Psoas muscle (tissue), 7 donors: ENCODE measurements at regions not wholly inside any gene's neighbourhood (a gene's known extent, or its start where the extent isn't known, plus 50 kb on each side); places are given as distances from the start of the nearest gene placed in this dataset.

Experiments used
- ATAC-seq, 4 donors: fragments of 200-7000 bp; cut with Tn5 transposase; one replicate each; pipeline ENCODE4 v1.9.1; 2020; ENCODE audit warnings: moderate library complexity in 3 of 4, mild to moderate bottlenecking in 2 of 4
- DNase-seq, 2 donors: peaks; one replicate each; pipeline ENCODE4 v3.0.0-alpha.2; 2020
- H3K27ac ChIP-seq: fragments of 200-600 bp; one replicate; pipeline ENCODE4 v1.8.0; 2022
- H3K27me3 ChIP-seq, 3 donors: fragments of 200-600 bp in 1 of 3; one replicate each; pipeline versions ENCODE4 v1.6.1 to v1.8.0; 2013 to 2022; ENCODE audit warnings: low read length in 2 of 3, mild to moderate bottlenecking in 2 of 3, moderate library complexity in 1 of 3; ENCODE audit not compliant: insufficient read depth in 3 of 3
- H3K36me3 ChIP-seq, 2 donors: fragments of 200-600 bp in 1 of 2; one replicate each; pipeline versions ENCODE4 v1.6.1 to v1.8.0; 2013 to 2022; ENCODE audit warnings: low read depth in 1 of 2, mild to moderate bottlenecking in 1 of 2, moderate library complexity in 1 of 2; ENCODE audit not compliant: insufficient read depth in 1 of 2
- H3K4me1 ChIP-seq: fragments of 200-600 bp; one replicate; pipeline ENCODE4 v1.8.0; 2022
- H3K4me3 ChIP-seq: fragments of 200-600 bp; one replicate; pipeline ENCODE4 v1.8.0; 2022; ENCODE audit warnings: mild to moderate bottlenecking
- H3K9me3 ChIP-seq: fragments of 200-600 bp; one replicate; pipeline ENCODE4 v1.8.0; 2022
- CTCF ChIP-seq: fragments of 200-600 bp; IDR thresholded peaks from one replicate; pipeline ENCODE4 v1.8.0; 2022; ENCODE audit warnings: antibody characterized with exemption
- WGBS, 3 donors: extraction: QIAGEN DNeasy Blood & Tissue Kit; methylation state at CpG; one replicate each; pipeline versions ENCODE4 v1.1.6 to v1.1.7; 2013; 5-methylcytosine and 5-hydroxymethylcytosine counted together
- intact Hi-C, 2 donors: fragments of 100-400 bp; cut with DNase I; formaldehyde crosslinking; loops; one replicate each; pipeline versions ENCODE4 v1.11.0 to v1.14.2; 2022
- donor health status: healthy with polysubstance abuse.
- donor health status: DM: no; HTN: no; CAD: no; lungs with moderate emphysema.
- donor health status: Bipolar disorder and iron deficiency.
- donor health status: healthy.
- donor health status: DM: yes; HTN: yes; CAD: no.
- donor health status: DM: no; HTN: no; CAD: no.
- donor health status: DM: yes; HTN: yes; CAD: no.

GRCh38 chr10:43778571-43778970 is 129.9 kb upstream of the ZNF32 start:
- Histone ChIP-seq H3K4me1 (no peaks in the 10 kb centered on the region), H3K27ac (no peak overlapping the region), H3K36me3 (no peaks in the 10 kb centered on the region), H3K27me3 (peaks cover 0 to 2% (median 0%) of the 10 kb centered on the region in 3 donors), H3K4me3 (no peak overlapping the region), H3K9me3 (no peaks in the 10 kb centered on the region)
- intact Hi-C loops, result no loop called here
- ATAC-seq (no peak), DNase-seq (no peak)
- 69 to 77% (median 74%) methylated on average over 4 of the region's 4 CpGs for WGBS, 3 donors
- no peak for TF ChIP-seq CTCF

GRCh38 chr10:43775384-43775783 is 126.7 kb upstream of the ZNF32 start:
- Histone ChIP-seq H3K9me3 (no peaks in the 10 kb centered on the region), H3K27me3 (peaks cover 0 to 2% (median 0%) of the 10 kb centered on the region in 3 donors), H3K4me1 (no peaks in the 10 kb centered on the region), H3K36me3 (no peaks in the 10 kb centered on the region), H3K27ac (no peak overlapping the region), H3K4me3 (no peak overlapping the region)
- TF ChIP-seq CTCF, result no peak
- intact Hi-C loops, result no loop called here
- DNase-seq (no peak), ATAC-seq (no peak)
- WGBS, 3 donors, result 88% methylated on average over 12 of the region's 12 CpGs

- intact Hi-C loops, result no loop called here
- Histone ChIP-seq H3K9me3 (no peaks in the 10 kb centered on the region), H3K4me3 (no peak overlapping the region), H3K27me3 (peaks cover 0 to 2% (median 0%) of the 10 kb centered on the region in 3 donors), H3K36me3 (no peaks in the 10 kb centered on the region), H3K4me1 (no peaks in the 10 kb centered on the region), H3K27ac (no peak overlapping the region)
- DNase-seq (no peak), ATAC-seq (no peak)
- WGBS, 3 donors, result 15 to 24% (median 19%) methylated on average over 5 of the region's 5 CpGs
- no peak for TF ChIP-seq CTCF
Observed at GRCh38 chr10:43774234-43774769, 125.6 kb upstream of the ZNF32 start.

- DNase-seq, result no peak
- no peak overlapping the region for H3K4me3 ChIP-seq
- TF ChIP-seq CTCF, result no peak
- intact Hi-C loops, result no loop called here
- H3K27ac ChIP-seq, result no peak overlapping the region
- WGBS, 3 donors, result 84 to 88% (median 85%) methylated on average over 1 of the region's 1 CpG
- H3K9me3 ChIP-seq, result no peaks in the 10 kb centered on the region
- no peaks in the 10 kb centered on the region for H3K36me3 ChIP-seq
- H3K27me3 ChIP-seq, result peaks cover 0 to 2% (median 0%) of the 10 kb centered on the region in 3 donors
- ATAC-seq, result no peak
- H3K4me1 ChIP-seq, result no peaks in the 10 kb centered on the region
Observed at GRCh38 chr10:43773736-43774135, 125.1 kb upstream of the ZNF32 start.

- Histone ChIP-seq H3K4me3 (no peak overlapping the region), H3K27me3 (peaks cover 0 to 2% (median 0%) of the 10 kb centered on the region in 3 donors), H3K4me1 (no peaks in the 10 kb centered on the region), H3K27ac (no peak overlapping the region), H3K9me3 (no peaks in the 10 kb centered on the region), H3K36me3 (no peaks in the 10 kb centered on the region)
- 62 to 68% (median 65%) methylated on average over 2 of the region's 2 CpGs for WGBS, 3 donors
- intact Hi-C loops, result no loop called here
- no peak for TF ChIP-seq CTCF
- no peak for ATAC-seq
- DNase-seq, result no peak
Observed at GRCh38 chr10:43772171-43772570, 123.5 kb upstream of the ZNF32 start.
